ENCODE measurements at regions not wholly inside any gene's neighbourhood (a gene's known extent, or its start where the extent isn't known, plus 50 kb on each side); places are given as distances from the start of the nearest gene placed in this dataset.

DNA sequence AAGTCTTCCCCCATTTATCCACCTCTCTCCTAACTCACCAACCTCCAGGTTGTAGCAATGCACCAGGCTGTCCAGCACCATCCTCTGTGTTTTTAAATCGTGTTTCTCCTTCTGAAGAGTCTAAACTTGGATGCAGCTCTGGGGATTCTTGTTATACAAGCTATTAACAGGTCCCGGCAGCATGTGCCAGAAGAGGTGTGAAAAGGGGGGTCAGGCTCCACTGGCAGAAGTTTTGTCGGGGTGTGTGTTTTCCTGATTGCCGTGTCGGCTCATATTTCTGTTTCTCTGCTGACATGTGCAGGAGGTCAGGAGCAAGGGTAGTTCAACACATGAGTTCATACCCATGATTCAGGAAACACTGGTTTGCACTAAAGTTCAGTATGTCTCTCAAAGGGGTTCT lies 658.6 kb upstream of the CAMK1G start:
- TF ChIP-seq, protein P1, sequence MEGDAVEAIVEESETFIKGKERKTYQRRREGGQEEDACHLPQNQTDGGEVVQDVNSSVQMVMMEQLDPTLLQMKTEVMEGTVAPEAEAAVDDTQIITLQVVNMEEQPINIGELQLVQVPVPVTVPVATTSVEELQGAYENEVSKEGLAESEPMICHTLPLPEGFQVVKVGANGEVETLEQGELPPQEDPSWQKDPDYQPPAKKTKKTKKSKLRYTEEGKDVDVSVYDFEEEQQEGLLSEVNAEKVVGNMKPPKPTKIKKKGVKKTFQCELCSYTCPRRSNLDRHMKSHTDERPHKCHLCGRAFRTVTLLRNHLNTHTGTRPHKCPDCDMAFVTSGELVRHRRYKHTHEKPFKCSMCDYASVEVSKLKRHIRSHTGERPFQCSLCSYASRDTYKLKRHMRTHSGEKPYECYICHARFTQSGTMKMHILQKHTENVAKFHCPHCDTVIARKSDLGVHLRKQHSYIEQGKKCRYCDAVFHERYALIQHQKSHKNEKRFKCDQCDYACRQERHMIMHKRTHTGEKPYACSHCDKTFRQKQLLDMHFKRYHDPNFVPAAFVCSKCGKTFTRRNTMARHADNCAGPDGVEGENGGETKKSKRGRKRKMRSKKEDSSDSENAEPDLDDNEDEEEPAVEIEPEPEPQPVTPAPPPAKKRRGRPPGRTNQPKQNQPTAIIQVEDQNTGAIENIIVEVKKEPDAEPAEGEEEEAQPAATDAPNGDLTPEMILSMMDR (conservative IDR thresholded peaks at IDR 0.05): no peak
- no peak for TF ChIP-seq EZH2 (IDR thresholded peaks at IDR 0.05; ENCODE audit: low read depth)

Measured in PC-9 (cell line).